SK-N-SH (cell line): ENCODE measurements at regions not wholly inside any gene's neighbourhood (a gene's known extent, or its start where the extent isn't known, plus 50 kb on each side); places are given as distances from the start of the nearest gene placed in this dataset.
"Not testable (repeated sequence)": the region's sequence is repeated elsewhere in the genome, so short reads cannot be mapped to it uniquely, and the experiment has no call there.

Experiments used
- CTCF ChIA-PET: fragments of 300-600, 350-600 bp; formaldehyde crosslinking; extraction: SDS; loops from one replicate; lab custom pipeline; 2021; lab: Yijun Ruan, JAX
- POLR2A ChIA-PET: fragments of 350-600 bp; sonication (Branson Sonifier 250); formaldehyde crosslinking; extraction: SDS; loops from one replicate; lab custom pipeline; 2020; ENCODE audit warnings: antibody characterized with exemption, inconsistent platforms; lab: Yijun Ruan, JAX
- DNase-seq: peaks from one replicate; pipeline ENCODE4 v3.0.0; 2012
- H2AFZ ChIP-seq: fragments of 200-600 bp; sonication (generic); 2 replicates; pipeline ENCODE4 v1.8.1; 2016; ENCODE audit warnings: antibody characterized with exemption, mild to moderate bottlenecking, low read depth
- H3F3A ChIP-seq: fragments of 200-600 bp; sonication (generic); replicated peaks from 2 replicates; pipeline ENCODE3; 2016; ENCODE audit warnings: antibody characterized with exemption, mild to moderate bottlenecking; ENCODE audit not compliant: insufficient read depth
- H3K27ac ChIP-seq, 2 experiments: fragments of 200-500 bp in 1 of 2; fragments of 200-600 bp in 1 of 2; sonication (Bioruptor generic) in 1 of 2; sonication (generic), shearing (Covaris generic) in 1 of 2; 2 replicates each; pipeline versions ENCODE4 v1.5.1 to v1.6.1; 2014 to 2016; ENCODE audit warnings: low read depth in 2 of 2, inconsistent platforms in 1 of 2, low read length in 1 of 2, mild to moderate bottlenecking in 1 of 2, mixed read lengths in 1 of 2
- H3K27me3 ChIP-seq: fragments of 200-600 bp; sonication (generic), shearing (Covaris generic); 2 replicates; pipeline ENCODE4 v1.6.1; 2016; ENCODE audit warnings: mixed run types; ENCODE audit not compliant: insufficient read depth
- H3K36me3 ChIP-seq, 2 experiments: fragments of 200-500 bp in 1 of 2; fragments of 200-600 bp in 1 of 2; sonication (Bioruptor generic) in 1 of 2; sonication (generic) in 1 of 2; replicated peaks in 1 of 2; 2 replicates each; pipeline versions ENCODE3 to v1.5.1; 2014 to 2016; ENCODE audit warnings: low read length in 1 of 2, mild to moderate bottlenecking in 1 of 2; ENCODE audit not compliant: insufficient read depth in 2 of 2, control insufficient read depth in 1 of 2
- H3K4me1 ChIP-seq, 2 experiments: fragments of 200-500 bp in 1 of 2; fragments of 200-600 bp in 1 of 2; sonication (Bioruptor generic) in 1 of 2; sonication (generic), shearing (Covaris generic) in 1 of 2; 2 replicates each; pipeline versions ENCODE4 v1.5.1 to v1.6.1; 2014 to 2016; ENCODE audit warnings: low read depth in 1 of 2, low read length in 1 of 2, mixed run types in 1 of 2; ENCODE audit not compliant: insufficient read depth in 2 of 2, control insufficient read depth in 1 of 2
- H3K4me2 ChIP-seq: fragments of 200-600 bp; sonication (generic), shearing (Covaris generic); 2 replicates; pipeline ENCODE4 v1.6.1; 2017; ENCODE audit warnings: mixed run types
- H3K4me3 ChIP-seq, 2 experiments: fragments of 200-500 bp in 1 of 2; fragments of 200-600 bp in 1 of 2; sonication (Bioruptor generic) in 1 of 2; sonication (generic), shearing (Covaris generic) in 1 of 2; 2 replicates each; pipeline versions ENCODE4 v1.5.1 to v1.8.1; 2014 to 2016; ENCODE audit warnings: low read depth in 2 of 2, inconsistent platforms in 1 of 2, low read length in 1 of 2, mild to moderate bottlenecking in 1 of 2, mixed read lengths in 1 of 2, moderate library complexity in 1 of 2
- H3K79me2 ChIP-seq: fragments of 200-600 bp; sonication (generic); 2 replicates; pipeline ENCODE4 v1.8.1; 2017; ENCODE audit warnings: mild to moderate bottlenecking; ENCODE audit not compliant: insufficient read depth
- H3K9ac ChIP-seq: fragments of 200-600 bp; sonication (generic); 2 replicates; pipeline ENCODE4 v1.6.1; 2017; ENCODE audit warnings: mixed run types
- H3K9me2 ChIP-seq: fragments of 200-600 bp; sonication (generic); 2 replicates; pipeline ENCODE4 v1.6.1; 2017; ENCODE audit warnings: mixed run types
- H3K9me3 ChIP-seq: fragments of 200-600 bp; sonication (generic); 2 replicates; pipeline ENCODE4 v1.6.1; 2017; ENCODE audit warnings: mixed run types, mild to moderate bottlenecking, moderate library complexity
- H4K20me1 ChIP-seq: fragments of 200-600 bp; sonication (generic); 2 replicates; pipeline ENCODE4 v1.6.1; 2017; ENCODE audit warnings: mild to moderate bottlenecking, mixed run types; ENCODE audit not compliant: insufficient read depth
- WGBS: methylation state at CpG from one replicate; pipeline ENCODE4 v1.1.6; 2017; ENCODE audit warnings: low lambda C conversion rate; 5-methylcytosine and 5-hydroxymethylcytosine counted together
- TF ChIP-seq, protein P1 (sequence below): fragments of 200-600 bp; sonication (generic); IDR thresholded peaks from 2 replicates; pipeline ENCODE4 v1.6.1; 2017; ENCODE audit warnings: antibody characterized with exemption, mild to moderate bottlenecking, moderate library complexity

- TF ChIP-seq, protein P1, sequence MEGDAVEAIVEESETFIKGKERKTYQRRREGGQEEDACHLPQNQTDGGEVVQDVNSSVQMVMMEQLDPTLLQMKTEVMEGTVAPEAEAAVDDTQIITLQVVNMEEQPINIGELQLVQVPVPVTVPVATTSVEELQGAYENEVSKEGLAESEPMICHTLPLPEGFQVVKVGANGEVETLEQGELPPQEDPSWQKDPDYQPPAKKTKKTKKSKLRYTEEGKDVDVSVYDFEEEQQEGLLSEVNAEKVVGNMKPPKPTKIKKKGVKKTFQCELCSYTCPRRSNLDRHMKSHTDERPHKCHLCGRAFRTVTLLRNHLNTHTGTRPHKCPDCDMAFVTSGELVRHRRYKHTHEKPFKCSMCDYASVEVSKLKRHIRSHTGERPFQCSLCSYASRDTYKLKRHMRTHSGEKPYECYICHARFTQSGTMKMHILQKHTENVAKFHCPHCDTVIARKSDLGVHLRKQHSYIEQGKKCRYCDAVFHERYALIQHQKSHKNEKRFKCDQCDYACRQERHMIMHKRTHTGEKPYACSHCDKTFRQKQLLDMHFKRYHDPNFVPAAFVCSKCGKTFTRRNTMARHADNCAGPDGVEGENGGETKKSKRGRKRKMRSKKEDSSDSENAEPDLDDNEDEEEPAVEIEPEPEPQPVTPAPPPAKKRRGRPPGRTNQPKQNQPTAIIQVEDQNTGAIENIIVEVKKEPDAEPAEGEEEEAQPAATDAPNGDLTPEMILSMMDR = no peak
- TF ChIP-seq, all 33 proteins: peak for 0
These were observed 101.7 kb upstream of the KLF8 start (continued) for GRCh38 chrX:56130436-56130835.

- CTCF ChIA-PET, H3K4me3 ChIP-seq, H3K79me2 ChIP-seq, H3K4me2 ChIP-seq, H3K9me3 ChIP-seq, DNase-seq, H3K9me2 ChIP-seq, H2AFZ ChIP-seq, H3K36me3 ChIP-seq, H3K27ac ChIP-seq, H4K20me1 ChIP-seq, H3K27me3 ChIP-seq, H3K9ac ChIP-seq, H3K4me1 ChIP-seq, H3F3A ChIP-seq, POLR2A ChIA-PET: not testable (repeated sequence)
- no CpG with 5 or more reads among the region's 1 CpG for WGBS
These were observed 68.0 kb upstream of the KLF8 start for GRCh38 chrX:56164135-56164534.
